Endothelial cell of umbilical vein (primary cell): ENCODE measurements at regions not wholly inside any gene's neighbourhood (a gene's known extent, or its start where the extent isn't known, plus 50 kb on each side); places are given as distances from the start of the nearest gene placed in this dataset.

Source experiments
- BruUV-seq: library from RNA; stranded (reverse); fragments of 400-500 nt; replicated peaks from 2 replicates; lab custom pipeline; 2021; lab: Mats Ljungman, UMichigan
- CTCF ChIA-PET: fragments of 300-600, 350-600 bp; sonication (Branson Sonifier 250); formaldehyde crosslinking; loops from one replicate; lab custom pipeline; 2021; ENCODE audit warnings: antibody characterized with exemption, inconsistent platforms; lab: Charles Lee
- POLR2A ChIA-PET: fragments of 300-600, 350-600 bp; sonication (Branson Sonifier 250); formaldehyde crosslinking; loops from one replicate; lab custom pipeline; 2021; ENCODE audit warnings: antibody characterized with exemption, inconsistent platforms; lab: Charles Lee
- DNase-seq: peaks from one replicate; pipeline ENCODE4 v3.0.0-alpha.2; 2011; ENCODE audit warnings: low read depth, low spot score
- FAIRE-seq: peaks from 2 replicates; lab custom pipeline; 2011; peaks lifted over from hg19 to GRCh38; lab: Jason Lieb, UNC
- H2AFZ ChIP-seq: 2 replicates; pipeline ENCODE4 v1.6.0; 2012; ENCODE audit warnings: low read depth, low read length, control low read depth, inconsistent platforms
- H3K27ac ChIP-seq: 2 replicates; pipeline ENCODE4 v1.5.1; 2011; ENCODE audit warnings: low read depth, mild to moderate bottlenecking, control low read depth, low read length, moderate library complexity; ENCODE audit not compliant: insufficient read depth
- H3K27me3 ChIP-seq, 2 experiments: 2 replicates each; pipeline versions ENCODE4 v1.6.0 to v1.6.1; 2011; ENCODE audit warnings: low read length in 2 of 2, mixed read lengths in 1 of 2; ENCODE audit not compliant: control insufficient read depth in 2 of 2, insufficient read depth in 2 of 2
- H3K36me3 ChIP-seq, 2 experiments: 2 replicates in 1 of 2; 3 replicates in 1 of 2; pipeline ENCODE4 v1.5.1; 2011; ENCODE audit warnings: low read length in 2 of 2, mild to moderate bottlenecking in 1 of 2, moderate library complexity in 1 of 2; ENCODE audit not compliant: control insufficient read depth in 2 of 2, insufficient read depth in 2 of 2; ENCODE audit errors: extremely low read depth in 1 of 2
- H3K4me1 ChIP-seq: 3 replicates; pipeline ENCODE4 v1.5.1; 2011; ENCODE audit warnings: mild to moderate bottlenecking, low read length; ENCODE audit not compliant: control insufficient read depth, insufficient read depth; ENCODE audit errors: extremely low read depth
- H3K4me2 ChIP-seq: 2 replicates; pipeline ENCODE4 v1.6.1; 2011; ENCODE audit warnings: low read length, control low read depth, mixed read lengths; ENCODE audit not compliant: insufficient read depth
- H3K4me3 ChIP-seq, 3 experiments: fragments of 200-600 bp in 1 of 3; sonication (generic), shearing (Covaris generic) in 1 of 3; replicated peaks in 1 of 3; 2 replicates each; pipeline ENCODE4 v1.5.1; 2011 to 2016; ENCODE audit warnings: control low read depth in 3 of 3, low read length in 3 of 3, mild to moderate bottlenecking in 2 of 3, inconsistent platforms in 1 of 3, low read depth in 1 of 3, moderate library complexity in 1 of 3; ENCODE audit not compliant: insufficient read depth in 1 of 3
- H3K79me2 ChIP-seq: 2 replicates; pipeline ENCODE4 v1.6.0; 2012; ENCODE audit warnings: low read length, inconsistent platforms; ENCODE audit not compliant: control insufficient read depth, insufficient read depth
- H3K9ac ChIP-seq: replicated peaks from 2 replicates; pipeline ENCODE3; 2011; ENCODE audit warnings: low read length, control low read depth; ENCODE audit not compliant: insufficient read depth; ENCODE audit errors: extremely low read depth
- H3K9me1 ChIP-seq: replicated peaks from 3 replicates; pipeline ENCODE4 v1.6.0; 2011; ENCODE audit warnings: mild to moderate bottlenecking, low read length; ENCODE audit not compliant: control insufficient read depth, insufficient read depth; ENCODE audit errors: extremely low read depth
- H3K9me3 ChIP-seq: replicated peaks from 2 replicates; pipeline ENCODE4 v1.5.1; 2012; ENCODE audit warnings: low read length, inconsistent platforms; ENCODE audit not compliant: control insufficient read depth, insufficient read depth
- H4K20me1 ChIP-seq: replicated peaks from 2 replicates; pipeline ENCODE3; 2011; ENCODE audit warnings: mild to moderate bottlenecking, low read length; ENCODE audit not compliant: control insufficient read depth, insufficient read depth; ENCODE audit errors: extremely low read depth
- EZH2 ChIP-seq: IDR thresholded peaks from 2 replicates; pipeline ENCODE4 v1.6.1; 2012; ENCODE audit warnings: borderline replicate concordance, low read depth, mild to moderate bottlenecking, moderate library complexity, low read length, inconsistent platforms; ENCODE audit not compliant: severe bottlenecking
- FOS ChIP-seq: IDR thresholded peaks from 2 replicates; pipeline ENCODE4 v1.6.1; 2011; ENCODE audit warnings: mild to moderate bottlenecking, low read length, moderate library complexity, borderline replicate concordance; ENCODE audit not compliant: insufficient read depth
- GATA2 ChIP-seq: IDR thresholded peaks from 2 replicates; pipeline ENCODE4 v1.7.0; 2011; ENCODE audit warnings: low read depth, mild to moderate bottlenecking, moderate library complexity, mixed read lengths, low read length; ENCODE audit not compliant: insufficient read length, insufficient read depth
- JUN ChIP-seq: IDR thresholded peaks from 2 replicates; pipeline ENCODE4 v1.6.1; 2011; ENCODE audit warnings: borderline replicate concordance, low read depth; ENCODE audit not compliant: insufficient read length, insufficient read depth
- POLR2A ChIP-seq: IDR thresholded peaks from 2 replicates; pipeline ENCODE4 v1.6.1; 2012; ENCODE audit warnings: low read depth, mild to moderate bottlenecking, control low read depth, low read length
- POLR2AphosphoS5 ChIP-seq: IDR thresholded peaks from 2 replicates; pipeline ENCODE4 v1.6.1; 2012; ENCODE audit warnings: low read depth, mild to moderate bottlenecking, control low read depth, low read length, moderate library complexity; ENCODE audit not compliant: insufficient read depth
- dilution Hi-C: fragments of 300-500 bp; cut with MboI; formaldehyde crosslinking; loops from one replicate; pipeline ENCODE4 v1.15.0; 2019; ENCODE audit warnings: low sequenced_read_pairs; ENCODE audit not compliant: extremely low pct_ligation_motif_present
- intact Hi-C: fragments of 100-400 bp; cut with micrococcal nuclease; formaldehyde crosslinking; loops from one replicate; pipeline ENCODE4 v1.10.0; 2022
- TF ChIP-seq, protein P1 (sequence below), 2 donors: IDR thresholded peaks; 1 replicate in 1 of 2; 2 replicates in 1 of 2; pipeline ENCODE4 v1.5.1; 2011; ENCODE audit warnings: low read length in 2 of 2, mild to moderate bottlenecking in 2 of 2, moderate library complexity in 2 of 2, control low read depth in 1 of 2, inconsistent platforms in 1 of 2, low read depth in 1 of 2; ENCODE audit not compliant: insufficient read depth in 1 of 2; ENCODE audit errors: extremely low read depth in 1 of 2
- TF ChIP-seq, protein P2 (sequence below): IDR thresholded peaks from 2 replicates; pipeline ENCODE4 v1.6.1; 2011; ENCODE audit not compliant: insufficient read depth, insufficient read length

- Histone ChIP-seq H3K79me2 (no peaks in the 10 kb centered on the region), H3K36me3 (no peaks in the 10 kb centered on the region), H3K4me3 (no peak overlapping the region), H3K9ac (no peak overlapping the region), H4K20me1 (no peaks in the 10 kb centered on the region), H3K9me3 (no peaks in the 10 kb centered on the region), H3K27me3 (no peaks in the 10 kb centered on the region), H3K4me1 (no peaks in the 10 kb centered on the region), H3K9me1 (no peaks in the 10 kb centered on the region), H2AFZ (no peak overlapping the region), H3K4me2 (no peak overlapping the region), H3K27ac (no peak overlapping the region)
- FAIRE-seq (no peak), DNase-seq (no peak)
- dilution Hi-C loops: no loop called here
- BruUV-seq: no TSS peak
- POLR2A ChIA-PET: no interaction called here
- TF ChIP-seq JUN (no peak), EZH2 (no peak)
- TF ChIP-seq, protein P1, sequence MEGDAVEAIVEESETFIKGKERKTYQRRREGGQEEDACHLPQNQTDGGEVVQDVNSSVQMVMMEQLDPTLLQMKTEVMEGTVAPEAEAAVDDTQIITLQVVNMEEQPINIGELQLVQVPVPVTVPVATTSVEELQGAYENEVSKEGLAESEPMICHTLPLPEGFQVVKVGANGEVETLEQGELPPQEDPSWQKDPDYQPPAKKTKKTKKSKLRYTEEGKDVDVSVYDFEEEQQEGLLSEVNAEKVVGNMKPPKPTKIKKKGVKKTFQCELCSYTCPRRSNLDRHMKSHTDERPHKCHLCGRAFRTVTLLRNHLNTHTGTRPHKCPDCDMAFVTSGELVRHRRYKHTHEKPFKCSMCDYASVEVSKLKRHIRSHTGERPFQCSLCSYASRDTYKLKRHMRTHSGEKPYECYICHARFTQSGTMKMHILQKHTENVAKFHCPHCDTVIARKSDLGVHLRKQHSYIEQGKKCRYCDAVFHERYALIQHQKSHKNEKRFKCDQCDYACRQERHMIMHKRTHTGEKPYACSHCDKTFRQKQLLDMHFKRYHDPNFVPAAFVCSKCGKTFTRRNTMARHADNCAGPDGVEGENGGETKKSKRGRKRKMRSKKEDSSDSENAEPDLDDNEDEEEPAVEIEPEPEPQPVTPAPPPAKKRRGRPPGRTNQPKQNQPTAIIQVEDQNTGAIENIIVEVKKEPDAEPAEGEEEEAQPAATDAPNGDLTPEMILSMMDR (IDR thresholded peaks at IDR 0.05; ENCODE audit: extremely low read depth in 1 of 2, insufficient read depth in 1 of 2, low read depth in 1 of 2, low read length in 2 of 2): no peak
- intact Hi-C loops: no loop called here
- CTCF ChIA-PET: no interaction called here
Observed at GRCh38 chr1:216804111-216804510, 80.9 kb upstream of the ESRRG start.

GRCh38 chr1:216794586-216794985, 71.4 kb upstream of the ESRRG start:
- FAIRE-seq (no peak), DNase-seq (no peak)
- H3K27me3 ChIP-seq: no peaks in the 10 kb centered on the region
- H3K79me2 ChIP-seq: no peaks in the 10 kb centered on the region
- H3K36me3 ChIP-seq: no peaks in the 10 kb centered on the region
- H3K9me3 ChIP-seq: no peaks in the 10 kb centered on the region
- no peak overlapping the region for H3K27ac ChIP-seq
- no peaks in the 10 kb centered on the region for H4K20me1 ChIP-seq
- no peak overlapping the region for H3K4me2 ChIP-seq
- dilution Hi-C loops (no loop called here), intact Hi-C loops (no loop called here)
- CTCF ChIA-PET: no interaction called here
- POLR2A ChIA-PET: no interaction called here
- no peak overlapping the region for H3K4me3 ChIP-seq
- no peaks in the 10 kb centered on the region for H3K9me1 ChIP-seq
- no peaks in the 10 kb centered on the region for H3K4me1 ChIP-seq
- TF ChIP-seq, protein P2, sequence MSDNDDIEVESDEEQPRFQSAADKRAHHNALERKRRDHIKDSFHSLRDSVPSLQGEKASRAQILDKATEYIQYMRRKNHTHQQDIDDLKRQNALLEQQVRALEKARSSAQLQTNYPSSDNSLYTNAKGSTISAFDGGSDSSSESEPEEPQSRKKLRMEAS: no peak
- TF ChIP-seq POLR2AphosphoS5 (no peak), POLR2A (no peak), GATA2 (no peak), FOS (no peak), EZH2 (no peak)
- TF ChIP-seq, protein P1 (IDR thresholded peaks at IDR 0.05; ENCODE audit: extremely low read depth in 1 of 2, insufficient read depth in 1 of 2, low read depth in 1 of 2, low read length in 2 of 2): no peak
- no peak overlapping the region for H2AFZ ChIP-seq
- H3K9ac ChIP-seq: no peak overlapping the region
- no TSS peak for BruUV-seq
